ENCODE measurements at regions not wholly inside any gene's neighbourhood (a gene's known extent, or its start where the extent isn't known, plus 50 kb on each side); places are given as distances from the start of the nearest gene placed in this dataset.

DNA sequence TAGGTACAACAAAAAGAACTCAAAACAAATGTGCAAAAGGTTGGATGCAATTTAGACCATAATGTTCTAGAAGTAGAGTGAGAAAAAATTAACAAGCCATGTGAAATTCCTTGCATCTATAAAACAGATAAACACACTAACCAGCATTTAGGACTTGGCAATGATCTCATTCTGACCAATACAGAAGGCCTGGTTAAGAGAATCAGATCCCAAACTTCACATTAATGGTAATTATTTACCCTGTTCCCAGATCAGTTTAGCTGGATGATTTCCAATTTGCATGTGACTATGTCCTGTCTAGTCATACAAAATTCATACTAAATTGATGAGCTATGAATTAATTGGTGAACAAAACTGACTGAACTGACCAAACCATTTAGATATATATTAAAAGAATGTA is 98.4 kb upstream of the FIGN start:
- TF ChIP-seq, protein P1, sequence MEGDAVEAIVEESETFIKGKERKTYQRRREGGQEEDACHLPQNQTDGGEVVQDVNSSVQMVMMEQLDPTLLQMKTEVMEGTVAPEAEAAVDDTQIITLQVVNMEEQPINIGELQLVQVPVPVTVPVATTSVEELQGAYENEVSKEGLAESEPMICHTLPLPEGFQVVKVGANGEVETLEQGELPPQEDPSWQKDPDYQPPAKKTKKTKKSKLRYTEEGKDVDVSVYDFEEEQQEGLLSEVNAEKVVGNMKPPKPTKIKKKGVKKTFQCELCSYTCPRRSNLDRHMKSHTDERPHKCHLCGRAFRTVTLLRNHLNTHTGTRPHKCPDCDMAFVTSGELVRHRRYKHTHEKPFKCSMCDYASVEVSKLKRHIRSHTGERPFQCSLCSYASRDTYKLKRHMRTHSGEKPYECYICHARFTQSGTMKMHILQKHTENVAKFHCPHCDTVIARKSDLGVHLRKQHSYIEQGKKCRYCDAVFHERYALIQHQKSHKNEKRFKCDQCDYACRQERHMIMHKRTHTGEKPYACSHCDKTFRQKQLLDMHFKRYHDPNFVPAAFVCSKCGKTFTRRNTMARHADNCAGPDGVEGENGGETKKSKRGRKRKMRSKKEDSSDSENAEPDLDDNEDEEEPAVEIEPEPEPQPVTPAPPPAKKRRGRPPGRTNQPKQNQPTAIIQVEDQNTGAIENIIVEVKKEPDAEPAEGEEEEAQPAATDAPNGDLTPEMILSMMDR (tag by site-specific recombination; IDR thresholded peaks at IDR 0.05): no peak
- TF ChIP-seq, protein P2, sequence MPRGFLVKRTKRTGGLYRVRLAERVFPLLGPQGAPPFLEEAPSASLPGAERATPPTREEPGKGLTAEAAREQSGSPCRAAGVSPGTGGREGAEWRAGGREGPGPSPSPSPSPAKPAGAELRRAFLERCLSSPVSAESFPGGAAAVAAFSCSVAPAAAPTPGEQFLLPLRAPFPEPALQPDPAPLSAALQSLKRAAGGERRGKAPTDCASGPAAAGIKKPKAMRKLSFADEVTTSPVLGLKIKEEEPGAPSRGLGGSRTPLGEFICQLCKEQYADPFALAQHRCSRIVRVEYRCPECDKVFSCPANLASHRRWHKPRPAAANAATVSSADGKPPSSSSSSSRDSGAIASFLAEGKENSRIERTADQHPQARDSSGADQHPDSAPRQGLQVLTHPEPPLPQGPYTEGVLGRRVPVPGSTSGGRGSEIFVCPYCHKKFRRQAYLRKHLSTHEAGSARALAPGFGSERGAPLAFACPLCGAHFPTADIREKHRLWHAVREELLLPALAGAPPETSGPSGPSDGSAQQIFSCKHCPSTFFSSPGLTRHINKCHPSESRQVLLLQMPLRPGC (tag by site-specific recombination; IDR thresholded peaks at IDR 0.05): no peak
- no peak for TF ChIP-seq OSR2 (tag by site-specific recombination; IDR thresholded peaks at IDR 0.05)
- no peak for TF ChIP-seq ZBTB7A (tag by site-specific recombination; IDR thresholded peaks at IDR 0.05; ENCODE audit: low read depth)
- TF ChIP-seq, protein P3, sequence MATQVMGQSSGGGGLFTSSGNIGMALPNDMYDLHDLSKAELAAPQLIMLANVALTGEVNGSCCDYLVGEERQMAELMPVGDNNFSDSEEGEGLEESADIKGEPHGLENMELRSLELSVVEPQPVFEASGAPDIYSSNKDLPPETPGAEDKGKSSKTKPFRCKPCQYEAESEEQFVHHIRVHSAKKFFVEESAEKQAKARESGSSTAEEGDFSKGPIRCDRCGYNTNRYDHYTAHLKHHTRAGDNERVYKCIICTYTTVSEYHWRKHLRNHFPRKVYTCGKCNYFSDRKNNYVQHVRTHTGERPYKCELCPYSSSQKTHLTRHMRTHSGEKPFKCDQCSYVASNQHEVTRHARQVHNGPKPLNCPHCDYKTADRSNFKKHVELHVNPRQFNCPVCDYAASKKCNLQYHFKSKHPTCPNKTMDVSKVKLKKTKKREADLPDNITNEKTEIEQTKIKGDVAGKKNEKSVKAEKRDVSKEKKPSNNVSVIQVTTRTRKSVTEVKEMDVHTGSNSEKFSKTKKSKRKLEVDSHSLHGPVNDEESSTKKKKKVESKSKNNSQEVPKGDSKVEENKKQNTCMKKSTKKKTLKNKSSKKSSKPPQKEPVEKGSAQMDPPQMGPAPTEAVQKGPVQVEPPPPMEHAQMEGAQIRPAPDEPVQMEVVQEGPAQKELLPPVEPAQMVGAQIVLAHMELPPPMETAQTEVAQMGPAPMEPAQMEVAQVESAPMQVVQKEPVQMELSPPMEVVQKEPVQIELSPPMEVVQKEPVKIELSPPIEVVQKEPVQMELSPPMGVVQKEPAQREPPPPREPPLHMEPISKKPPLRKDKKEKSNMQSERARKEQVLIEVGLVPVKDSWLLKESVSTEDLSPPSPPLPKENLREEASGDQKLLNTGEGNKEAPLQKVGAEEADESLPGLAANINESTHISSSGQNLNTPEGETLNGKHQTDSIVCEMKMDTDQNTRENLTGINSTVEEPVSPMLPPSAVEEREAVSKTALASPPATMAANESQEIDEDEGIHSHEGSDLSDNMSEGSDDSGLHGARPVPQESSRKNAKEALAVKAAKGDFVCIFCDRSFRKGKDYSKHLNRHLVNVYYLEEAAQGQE (tag by site-specific recombination; IDR thresholded peaks at IDR 0.05): no peak
- no peak for TF ChIP-seq ZNF670 (tag by site-specific recombination; IDR thresholded peaks at IDR 0.05; ENCODE audit: low read depth)

All from HEK293 (cell line).